ENCODE measurements at regions not wholly inside any gene's neighbourhood (a gene's known extent, or its start where the extent isn't known, plus 50 kb on each side); places are given as distances from the start of the nearest gene placed in this dataset.

GRCh38 chr2:2674831-2675230 is 343.8 kb upstream of the MYT1L start:
- DNase-seq: no peak

- no peak for DNase-seq
Observed at GRCh38 chr2:2673406-2673805, 342.3 kb upstream of the MYT1L start.

GRCh38 chr2:2672249-2672648 is 341.2 kb upstream of the MYT1L start:
- DNase-seq: no peak

DNA sequence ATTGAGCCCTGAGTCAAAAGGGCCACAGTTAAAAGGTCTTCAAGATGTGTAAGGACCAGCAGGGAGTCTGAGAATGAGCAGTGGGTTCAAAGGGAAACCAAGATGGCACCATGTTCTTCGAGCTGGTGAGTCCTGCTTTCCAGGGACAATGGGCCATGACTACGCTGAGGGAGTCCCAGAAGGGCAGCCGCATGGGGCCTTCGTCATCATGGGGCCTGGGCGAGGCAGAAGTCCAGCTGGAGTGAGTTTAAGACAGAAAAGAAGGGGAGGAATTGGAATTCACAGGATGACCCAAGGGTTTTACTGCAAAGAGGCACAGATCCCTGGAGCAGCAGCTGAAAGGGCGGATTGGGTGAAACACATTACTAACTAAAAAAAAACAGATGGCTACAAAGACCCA is 340.8 kb upstream of the MYT1L start:
- DNase-seq: no peak

- no peak for DNase-seq
Observed at GRCh38 chr2:2669316-2669715, 338.2 kb upstream of the MYT1L start.

- no peak for DNase-seq
Observed at GRCh38 chr2:2668681-2669265, 337.7 kb upstream of the MYT1L start.

DNA sequence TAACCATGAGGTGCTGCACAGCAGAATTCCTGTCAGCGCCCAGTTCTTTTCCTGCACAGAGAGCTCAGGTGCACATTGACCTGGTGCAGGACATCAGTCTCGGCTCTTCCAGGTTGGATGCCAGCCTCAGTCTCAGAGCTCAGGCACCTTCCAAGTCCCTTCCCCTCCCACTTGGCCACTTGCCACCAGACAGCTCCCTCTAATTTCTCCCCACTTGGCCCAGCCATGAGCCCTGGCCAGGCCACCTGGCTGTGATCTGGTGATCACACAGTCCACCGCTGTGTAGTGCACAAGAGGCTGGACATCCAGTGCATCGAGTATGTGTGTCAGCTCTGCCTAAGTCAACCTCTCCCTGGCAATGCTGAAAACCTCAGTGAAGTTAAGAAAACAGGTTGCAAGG is 336.6 kb upstream of the MYT1L start:
- no peak for DNase-seq

- no peak for DNase-seq
Observed at GRCh38 chr2:2665834-2666133, 334.7 kb upstream of the MYT1L start.

GRCh38 chr2:2664989-2665833 is 334.1 kb upstream of the MYT1L start:
- no peak for DNase-seq

- DNase-seq: no peak
Observed at GRCh38 chr2:2663401-2664036, 332.4 kb upstream of the MYT1L start.

GRCh38 chr2:2662847-2663356 is 331.8 kb upstream of the MYT1L start:
- no peak for DNase-seq

- no peak for DNase-seq
Observed at GRCh38 chr2:2662037-2662846, 331.2 kb upstream of the MYT1L start.

- DNase-seq: no peak
Observed at GRCh38 chr2:2660789-2661355, 329.8 kb upstream of the MYT1L start.

GRCh38 chr2:2657121-2657962 is 326.3 kb upstream of the MYT1L start:
- DNase-seq: no peak

DNA sequence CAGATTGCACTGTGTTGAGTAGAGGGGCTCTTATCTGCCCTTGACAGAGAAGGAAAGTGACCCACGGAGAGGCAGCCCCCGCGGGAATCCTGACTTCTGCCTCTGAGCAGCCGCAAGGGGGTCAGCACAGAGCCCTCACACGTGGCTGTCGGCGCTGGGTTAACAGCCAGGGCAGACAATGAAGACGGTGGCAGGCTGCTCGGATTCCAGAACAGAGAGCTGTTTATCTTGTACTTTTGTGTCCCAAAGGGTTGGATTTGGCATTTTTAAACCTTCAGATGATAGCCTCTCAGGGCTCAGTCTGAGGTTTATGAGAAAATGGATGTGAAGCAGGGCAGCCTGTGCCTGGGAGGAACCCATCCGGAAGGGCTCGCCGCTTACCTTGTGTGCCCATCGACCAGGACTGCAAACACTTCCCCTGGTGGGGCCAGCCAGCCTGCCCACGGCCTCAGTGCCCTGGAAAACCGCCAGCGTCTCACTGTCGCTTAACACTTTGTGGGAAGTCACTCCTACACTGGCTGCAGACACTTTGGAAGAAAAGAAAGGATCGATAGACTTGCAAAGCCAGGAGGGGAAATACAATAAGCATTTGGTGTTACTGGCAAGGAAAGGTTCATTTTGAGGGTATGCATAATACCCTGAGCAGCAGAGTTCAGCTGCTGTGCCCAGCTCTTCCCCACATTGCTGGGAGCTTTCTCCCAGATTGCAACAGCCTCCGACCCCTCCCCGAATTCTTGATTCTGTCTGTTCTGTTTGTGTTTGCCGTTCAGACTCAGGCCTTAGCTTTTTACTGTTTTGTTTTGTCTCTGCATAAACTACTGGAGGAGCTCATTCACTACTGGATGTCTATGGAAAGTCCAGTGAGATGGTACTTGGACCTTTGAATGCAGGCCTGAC is 325.3 kb upstream of the MYT1L start:
- no peak for DNase-seq

- DNase-seq: no peak
Observed at GRCh38 chr2:2655453-2656114, 324.5 kb upstream of the MYT1L start.

GRCh38 chr2:2653231-2653630 is 322.2 kb upstream of the MYT1L start:
- DNase-seq: no peak

GRCh38 chr2:2650608-2651375 is 319.7 kb upstream of the MYT1L start:
- no peak for DNase-seq
